GM23338 (cell line): ENCODE measurements at regions not wholly inside any gene's neighbourhood (a gene's known extent, or its start where the extent isn't known, plus 50 kb on each side); places are given as distances from the start of the nearest gene placed in this dataset.

Experiments used
- ATAC-seq: fragments of 200-7000 bp; cut with Tn5 transposase; 3 replicates; pipeline ENCODE4 v1.9.1; 2020
- DNase-seq: peaks from one replicate; pipeline ENCODE4 v3.0.0-alpha.2; 2015; ENCODE audit warnings: low spot score
- H2AFZ ChIP-seq: fragments of 200-600 bp; sonication (generic); 2 replicates; pipeline ENCODE4 v1.8.0; 2016; ENCODE audit warnings: antibody characterized with exemption, mild to moderate bottlenecking, moderate library complexity
- H3F3A ChIP-seq: fragments of 200-600 bp; sonication (generic); replicated peaks from 2 replicates; pipeline ENCODE4 v1.8.0; 2017; ENCODE audit warnings: antibody characterized with exemption, mixed run types, low read depth
- H3K27ac ChIP-seq: fragments of 200-600 bp; sonication (generic); 2 replicates; pipeline ENCODE4 v1.6.1; 2016; ENCODE audit warnings: low read depth
- H3K27me3 ChIP-seq: fragments of 200-600 bp; sonication (generic); 2 replicates; pipeline ENCODE4 v1.8.0; 2016; ENCODE audit warnings: mild to moderate bottlenecking, mixed run types, moderate library complexity; ENCODE audit not compliant: insufficient read depth
- H3K36me3 ChIP-seq: fragments of 200-600 bp; sonication (generic); 2 replicates; pipeline ENCODE4 v1.8.0; 2016; ENCODE audit warnings: mild to moderate bottlenecking; ENCODE audit not compliant: insufficient read depth
- H3K4me1 ChIP-seq: fragments of 200-600 bp; sonication (generic); 2 replicates; pipeline ENCODE4 v1.8.0; 2016; ENCODE audit warnings: mild to moderate bottlenecking, moderate library complexity; ENCODE audit not compliant: insufficient read depth
- H3K4me2 ChIP-seq: fragments of 200-600 bp; sonication (generic); 2 replicates; pipeline ENCODE4 v1.7.1; 2017; ENCODE audit warnings: mixed run types
- H3K4me3 ChIP-seq: fragments of 200-600 bp; sonication (generic); 2 replicates; pipeline ENCODE4 v1.6.1; 2016; ENCODE audit warnings: mixed run types
- H3K79me2 ChIP-seq: fragments of 200-600 bp; sonication (generic); replicated peaks from 2 replicates; pipeline ENCODE4 v1.8.0; 2017; ENCODE audit warnings: mild to moderate bottlenecking; ENCODE audit not compliant: insufficient read depth
- H3K9me2 ChIP-seq: fragments of 200-600 bp; sonication (generic); 2 replicates; pipeline ENCODE4 v1.8.0; 2017; ENCODE audit not compliant: insufficient read depth
- H4K20me1 ChIP-seq: fragments of 200-600 bp; sonication (generic); replicated peaks from 2 replicates; pipeline ENCODE4 v1.8.0; 2017; ENCODE audit warnings: mild to moderate bottlenecking; ENCODE audit not compliant: insufficient read depth
- H3K27ac Mint-ChIP-seq: 2 replicates; pipeline ENCODE4 v1.8.0; 2020; ENCODE audit warnings: inconsistent platforms, mild to moderate bottlenecking, moderate library complexity, mixed read lengths
- H3K27me3 Mint-ChIP-seq: 3 replicates; pipeline ENCODE4 v1.8.0; 2022; ENCODE audit warnings: low read depth, mild to moderate bottlenecking, moderate library complexity, mixed read lengths, inconsistent platforms; ENCODE audit not compliant: insufficient read depth, poor library complexity
- H3K36me3 Mint-ChIP-seq: 3 replicates; pipeline ENCODE4 v1.8.0; 2021; ENCODE audit warnings: low read depth, mild to moderate bottlenecking, inconsistent platforms, moderate library complexity, mixed read lengths
- H3K4me1 Mint-ChIP-seq: 3 replicates; pipeline ENCODE4 v1.8.0; 2020; ENCODE audit warnings: mild to moderate bottlenecking, inconsistent platforms, mixed read lengths
- H3K4me3 Mint-ChIP-seq: 3 replicates; pipeline ENCODE4 v1.8.0; 2021; ENCODE audit warnings: moderate library complexity, mild to moderate bottlenecking, inconsistent platforms, mixed read lengths
- H3K9me3 Mint-ChIP-seq: 3 replicates; pipeline ENCODE4 v1.8.0; 2020; ENCODE audit warnings: moderate library complexity, mild to moderate bottlenecking, inconsistent platforms, mixed read lengths
- CREB1 ChIP-seq: fragments of 250-450 bp; sonication (Bioruptor Pico); IDR thresholded peaks from 2 replicates; pipeline ENCODE4 v1.5.0; 2020; ENCODE audit warnings: low read depth, mild to moderate bottlenecking, moderate library complexity
- CTCF ChIP-seq, 2 experiments: fragments of 200-600 bp in 1 of 2; sonication (generic) in 1 of 2; conservative IDR thresholded peaks; 2 replicates each; pipeline versions ENCODE4 v1.5.1 to v1.6.1; 2016 to 2017; ENCODE audit warnings: antibody characterized with exemption in 2 of 2, low read depth in 2 of 2, mild to moderate bottlenecking in 2 of 2, moderate library complexity in 1 of 2
- ETS1 ChIP-seq: IDR thresholded peaks from 2 replicates; pipeline ENCODE4 v1.6.1; 2016; ENCODE audit warnings: antibody characterized with exemption
- EZH2 ChIP-seq: fragments of 200-600 bp; sonication (generic); IDR thresholded peaks from one replicate; pipeline ENCODE4 v1.8.0; 2017; ENCODE audit warnings: antibody characterized with exemption, mild to moderate bottlenecking, low read depth; ENCODE audit not compliant: unreplicated experiment
- EZH2phosphoT487 ChIP-seq: fragments of 200-600 bp; sonication (generic); IDR thresholded peaks from one replicate; pipeline ENCODE4 v1.8.1; 2018; ENCODE audit warnings: antibody characterized with exemption; ENCODE audit not compliant: unreplicated experiment
- JUNB ChIP-seq: IDR thresholded peaks from one replicate; pipeline ENCODE4 v1.6.1; 2016; ENCODE audit warnings: antibody characterized with exemption; ENCODE audit not compliant: unreplicated experiment
- NANOG ChIP-seq: IDR thresholded peaks from 2 replicates; pipeline ENCODE4 v1.6.1; 2016; ENCODE audit warnings: antibody characterized with exemption, borderline replicate concordance
- POLR2AphosphoS5 ChIP-seq: IDR thresholded peaks from 2 replicates; pipeline ENCODE4 v1.6.1; 2016; ENCODE audit warnings: antibody characterized with exemption, low read depth
- REST ChIP-seq: IDR thresholded peaks from one replicate; pipeline ENCODE4 v1.6.1; 2018; ENCODE audit warnings: antibody characterized with exemption; ENCODE audit not compliant: unreplicated experiment
- STAT1 ChIP-seq: IDR thresholded peaks from one replicate; pipeline ENCODE4 v1.6.1; 2016; ENCODE audit warnings: antibody characterized with exemption; ENCODE audit not compliant: unreplicated experiment
- ZNF114 ChIP-seq: fragments of 250-450 bp; sonication (Bioruptor Pico); IDR thresholded peaks from 2 replicates; pipeline ENCODE4 v1.5.0; 2020; ENCODE audit warnings: mild to moderate bottlenecking, moderate library complexity
- ZNF331 ChIP-seq: fragments of 250-450 bp; sonication (Bioruptor Pico); IDR thresholded peaks from 2 replicates; pipeline ENCODE4 v1.5.0; 2020; ENCODE audit warnings: low read depth, mild to moderate bottlenecking, moderate library complexity
- ZNF462 ChIP-seq: fragments of 250-450 bp; sonication (Bioruptor Pico); IDR thresholded peaks from 2 replicates; pipeline ENCODE4 v1.5.0; 2020; ENCODE audit warnings: mild to moderate bottlenecking, moderate library complexity

GRCh38 chr14:38553586-38553985 is 297.7 kb upstream of the CLEC14A start:
- H3K27me3 Mint-ChIP-seq = no peaks in the 10 kb centered on the region
- Histone ChIP-seq H3K9me2 (0 out of 2 replicates have a peak, but pooled peaks cover 3% of the 10 kb centered on the region), H3K4me2 (no peak overlapping the region), H3K4me1 (peaks cover 5% of the 10 kb centered on the region; the same call in 1 of the 2 replicates), H3K4me3 (no peak overlapping the region), H3F3A (no peaks in the 10 kb centered on the region), H3K79me2 (no peaks in the 10 kb centered on the region), H3K27me3 (no peaks in the 10 kb centered on the region), H4K20me1 (no peaks in the 10 kb centered on the region), H3K36me3 (peaks cover 6% of the 10 kb centered on the region; the same call in 1 of the 2 replicates), H3K27ac (no peak overlapping the region), H2AFZ (peak overlapping the region; percentile 87)
- DNase-seq (no peak), ATAC-seq (no peak)
- peaks cover 9% of the 10 kb centered on the region for H3K36me3 Mint-ChIP-seq
- peaks cover 15% of the 10 kb centered on the region for H3K9me3 Mint-ChIP-seq
- TF ChIP-seq CREB1 (CRISPR knock-in tag) (no peak), STAT1 (no peak), ZNF331 (CRISPR knock-in tag) (no peak), ZNF114 (CRISPR knock-in tag) (no peak), NANOG (no peak), ZNF462 (no peak), CTCF (conservative IDR thresholded peaks at IDR 0.05; ENCODE audit: low read depth in 2 of 2) (no peak), POLR2AphosphoS5 (no peak), EZH2phosphoT487 (no peak), REST (no peak), JUNB (no peak), ETS1 (no peak), EZH2 (no peak)
- no peak overlapping the region for H3K4me3 Mint-ChIP-seq
- peak overlapping the region; percentile 22; the same call in 1 of the 2 replicates for H3K27ac Mint-ChIP-seq
- peaks cover 16% of the 10 kb centered on the region; the same call in 2 of the 3 replicates for H3K4me1 Mint-ChIP-seq
